ENCODE measurements at regions not wholly inside any gene's neighbourhood (a gene's known extent, or its start where the extent isn't known, plus 50 kb on each side); places are given as distances from the start of the nearest gene placed in this dataset.

DNA sequence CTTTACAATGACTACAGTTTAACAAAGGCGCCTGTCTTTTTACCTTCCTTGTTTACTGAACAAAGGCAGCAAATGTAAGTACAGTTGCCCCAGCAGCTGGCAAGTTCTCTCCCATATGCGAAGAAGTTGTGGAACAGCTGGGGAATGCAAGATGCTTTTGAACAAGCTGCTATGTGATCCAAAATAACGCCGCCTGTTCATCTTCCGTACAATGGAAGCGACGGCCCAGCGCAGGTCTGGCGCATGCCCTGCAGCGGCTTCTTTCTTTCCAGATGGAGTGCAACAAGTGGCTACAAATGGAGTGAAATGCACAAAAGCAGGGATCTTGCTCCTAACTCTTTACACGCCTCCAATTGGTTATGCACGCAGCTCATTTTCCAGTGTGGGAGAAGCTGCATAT, 97.0 kb upstream of the SVIL start:
- ChIA-PET POLR2A (ENCODE audit: unreplicated experiment) (no interaction called here), CTCF (no interaction called here)
- no TSS peak for BruUV-seq (replicated peaks)
- H2AFZ ChIP-seq (ENCODE audit: low read length): no peak overlapping the region
- no peak overlapping the region for H3K4me3 ChIP-seq (ENCODE audit: low read length)
- H3K4me1 ChIP-seq (ENCODE audit: insufficient read depth, low read length): peaks cover 23% of the 10 kb centered on the region; the same call in 1 of the 2 replicates
- no peaks in the 10 kb centered on the region for H3K9me3 ChIP-seq (ENCODE audit: low read length)
- no peaks in the 10 kb centered on the region for H3F3A ChIP-seq (ENCODE audit: low read length, unreplicated experiment)
- ATAC-seq: no peak
- H4K20me1 ChIP-seq (ENCODE audit: low read length): peaks cover 49% of the 10 kb centered on the region
- no peaks in the 10 kb centered on the region for H3K27me3 ChIP-seq (ENCODE audit: low read length)
- no peak for DNase-seq
- H3K9me2 ChIP-seq (replicated peaks; ENCODE audit: low read length): no peaks in the 10 kb centered on the region
- TF ChIP-seq EZH2phosphoT487 (IDR thresholded peaks at IDR 0.05; ENCODE audit: borderline replicate concordance, low read length): no peak
- no peak for TF ChIP-seq EZH2 (IDR thresholded peaks at IDR 0.05; ENCODE audit: low read length, unreplicated experiment)
- TF ChIP-seq, protein P1, sequence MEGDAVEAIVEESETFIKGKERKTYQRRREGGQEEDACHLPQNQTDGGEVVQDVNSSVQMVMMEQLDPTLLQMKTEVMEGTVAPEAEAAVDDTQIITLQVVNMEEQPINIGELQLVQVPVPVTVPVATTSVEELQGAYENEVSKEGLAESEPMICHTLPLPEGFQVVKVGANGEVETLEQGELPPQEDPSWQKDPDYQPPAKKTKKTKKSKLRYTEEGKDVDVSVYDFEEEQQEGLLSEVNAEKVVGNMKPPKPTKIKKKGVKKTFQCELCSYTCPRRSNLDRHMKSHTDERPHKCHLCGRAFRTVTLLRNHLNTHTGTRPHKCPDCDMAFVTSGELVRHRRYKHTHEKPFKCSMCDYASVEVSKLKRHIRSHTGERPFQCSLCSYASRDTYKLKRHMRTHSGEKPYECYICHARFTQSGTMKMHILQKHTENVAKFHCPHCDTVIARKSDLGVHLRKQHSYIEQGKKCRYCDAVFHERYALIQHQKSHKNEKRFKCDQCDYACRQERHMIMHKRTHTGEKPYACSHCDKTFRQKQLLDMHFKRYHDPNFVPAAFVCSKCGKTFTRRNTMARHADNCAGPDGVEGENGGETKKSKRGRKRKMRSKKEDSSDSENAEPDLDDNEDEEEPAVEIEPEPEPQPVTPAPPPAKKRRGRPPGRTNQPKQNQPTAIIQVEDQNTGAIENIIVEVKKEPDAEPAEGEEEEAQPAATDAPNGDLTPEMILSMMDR (conservative IDR thresholded peaks at IDR 0.05; ENCODE audit: low read depth, low read length): no peak
- peaks cover 85% of the 10 kb centered on the region for H3K79me2 ChIP-seq (ENCODE audit: low read length)
- H3K27ac ChIP-seq (ENCODE audit: low read length): no peak overlapping the region
- no peak overlapping the region for H3K9ac ChIP-seq (ENCODE audit: low read length)
- intact Hi-C loops (cut with micrococcal nuclease): no loop called here
- H3K36me3 ChIP-seq (ENCODE audit: low read depth, low read length): peaks cover 5% of the 10 kb centered on the region; the same call in 1 of the 2 replicates
- no peak overlapping the region for H3K4me2 ChIP-seq (ENCODE audit: low read length)

DNA sequence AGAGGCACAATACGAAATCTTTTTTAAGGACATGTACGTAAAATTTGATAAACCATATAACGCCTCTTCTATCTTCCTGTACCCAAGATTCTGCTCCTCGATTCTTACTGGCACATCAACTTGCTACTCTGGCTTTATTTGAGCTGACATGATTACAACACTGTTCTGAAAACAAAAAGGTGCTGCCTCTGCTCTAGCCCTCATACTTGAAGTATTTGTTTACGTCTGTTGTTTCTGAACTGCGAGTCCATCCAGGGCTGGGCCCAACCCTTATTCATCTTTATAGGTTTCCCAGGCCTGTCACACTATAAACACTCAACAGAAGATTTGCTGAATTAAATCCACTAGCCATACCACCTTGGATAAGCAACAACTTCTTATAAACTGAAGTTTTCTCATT, 96.2 kb upstream of the SVIL start:
- ATAC-seq: no peak
- ChIA-PET CTCF (no interaction called here), POLR2A (ENCODE audit: unreplicated experiment) (no interaction called here)
- Histone ChIP-seq H3K27me3 (ENCODE audit: low read length) (no peaks in the 10 kb centered on the region), H3K79me2 (ENCODE audit: low read length) (peaks cover 93% of the 10 kb centered on the region), H3K9me2 (replicated peaks; ENCODE audit: low read length) (no peaks in the 10 kb centered on the region), H4K20me1 (ENCODE audit: low read length) (peaks cover 49% of the 10 kb centered on the region), H3K4me2 (ENCODE audit: low read length) (no peak overlapping the region), H3K36me3 (ENCODE audit: low read depth, low read length) (peaks cover 5% of the 10 kb centered on the region; the same call in 1 of the 2 replicates), H2AFZ (ENCODE audit: low read length) (no peak overlapping the region), H3K4me3 (ENCODE audit: low read length) (no peak overlapping the region), H3K9ac (ENCODE audit: low read length) (no peak overlapping the region), H3F3A (ENCODE audit: low read length, unreplicated experiment) (no peaks in the 10 kb centered on the region), H3K27ac (ENCODE audit: low read length) (no peak overlapping the region), H3K9me3 (ENCODE audit: low read length) (no peaks in the 10 kb centered on the region), H3K4me1 (ENCODE audit: insufficient read depth, low read length) (peaks cover 23% of the 10 kb centered on the region; the same call in 1 of the 2 replicates)
- no peak for TF ChIP-seq EZH2 (IDR thresholded peaks at IDR 0.05; ENCODE audit: low read length, unreplicated experiment)
- TF ChIP-seq EZH2phosphoT487 (IDR thresholded peaks at IDR 0.05; ENCODE audit: borderline replicate concordance, low read length): no peak
- TF ChIP-seq, protein P1 (conservative IDR thresholded peaks at IDR 0.05; ENCODE audit: low read depth, low read length): no peak
- no TSS peak for BruUV-seq (replicated peaks)
- no peak for DNase-seq
- intact Hi-C loops (cut with micrococcal nuclease): no loop called here

DNA sequence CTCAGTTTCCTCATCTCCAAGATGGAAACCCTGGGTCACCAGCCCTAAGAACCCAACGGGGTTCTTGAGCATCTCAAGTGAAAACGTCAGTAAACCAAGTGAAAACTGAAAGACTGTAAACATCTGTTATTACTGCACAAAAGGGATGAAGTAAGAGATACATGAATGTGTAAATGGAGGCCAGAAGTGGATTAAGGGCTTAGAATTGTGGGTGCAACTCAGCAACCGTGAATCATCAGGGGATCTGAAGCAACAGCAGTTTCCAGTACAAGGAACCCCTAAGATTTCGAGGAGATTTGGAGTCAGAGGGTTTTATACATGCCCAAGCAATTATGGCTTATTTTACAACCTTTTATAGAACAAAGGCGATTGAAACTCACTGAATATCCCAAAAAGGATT, 95.7 kb upstream of the SVIL start:
- Histone ChIP-seq H3K36me3 (ENCODE audit: low read depth, low read length) (peaks cover 5% of the 10 kb centered on the region; the same call in 1 of the 2 replicates), H3F3A (ENCODE audit: low read length, unreplicated experiment) (no peaks in the 10 kb centered on the region), H3K9me2 (replicated peaks; ENCODE audit: low read length) (no peaks in the 10 kb centered on the region), H3K9me3 (ENCODE audit: low read length) (no peaks in the 10 kb centered on the region), H4K20me1 (ENCODE audit: low read length) (peaks cover 50% of the 10 kb centered on the region), H3K27me3 (ENCODE audit: low read length) (no peaks in the 10 kb centered on the region), H3K4me1 (ENCODE audit: insufficient read depth, low read length) (peaks cover 23% of the 10 kb centered on the region; the same call in 1 of the 2 replicates), H2AFZ (ENCODE audit: low read length) (no peak overlapping the region), H3K4me3 (ENCODE audit: low read length) (no peak overlapping the region), H3K9ac (ENCODE audit: low read length) (no peak overlapping the region), H3K79me2 (ENCODE audit: low read length) (peaks cover 97% of the 10 kb centered on the region), H3K4me2 (ENCODE audit: low read length) (no peak overlapping the region), H3K27ac (ENCODE audit: low read length) (no peak overlapping the region)
- DNase-seq (no peak), ATAC-seq (no peak)
- ChIA-PET POLR2A (ENCODE audit: unreplicated experiment) (interaction anchor here (0.6 kb wide), 1 partner anchor 42 kb away, joined by 4 read pairs; no protein-coding TSS in a partner anchor), CTCF (no interaction called here)
- BruUV-seq (replicated peaks): no TSS peak
- no peak for TF ChIP-seq EZH2 (IDR thresholded peaks at IDR 0.05; ENCODE audit: low read length, unreplicated experiment)
- TF ChIP-seq, protein P1 (conservative IDR thresholded peaks at IDR 0.05; ENCODE audit: low read depth, low read length): no peak
- TF ChIP-seq EZH2phosphoT487 (IDR thresholded peaks at IDR 0.05; ENCODE audit: borderline replicate concordance, low read length): no peak
- intact Hi-C loops (cut with micrococcal nuclease): no loop called here
